Sigmoid colon (tissue), 4 donors: ENCODE measurements at regions not wholly inside any gene's neighbourhood (a gene's known extent, or its start where the extent isn't known, plus 50 kb on each side); places are given as distances from the start of the nearest gene placed in this dataset.

Source experiments
- CTCF ChIP-seq, 4 experiments: fragments of 450-650 bp in 3 of 4; fragments of 200-600 bp in 1 of 4; IDR thresholded peaks; one replicate each; pipeline ENCODE4 v1.5.1; 2016 to 2019; ENCODE audit warnings: antibody characterized with exemption in 4 of 4, mild to moderate bottlenecking in 3 of 4, moderate library complexity in 2 of 4
- EP300 ChIP-seq, 4 donors: sonication (generic); formaldehyde crosslinking; IDR thresholded peaks; one replicate each; pipeline ENCODE4 v1.6.1; 2017; ENCODE audit warnings: antibody characterized with exemption in 4 of 4
- POLR2A ChIP-seq, 2 donors: fragments of 450-650 bp; IDR thresholded peaks; one replicate each; pipeline ENCODE4 v1.6.1; 2016; ENCODE audit warnings: antibody characterized with exemption in 2 of 2, mild to moderate bottlenecking in 2 of 2, moderate library complexity in 2 of 2

DNA sequence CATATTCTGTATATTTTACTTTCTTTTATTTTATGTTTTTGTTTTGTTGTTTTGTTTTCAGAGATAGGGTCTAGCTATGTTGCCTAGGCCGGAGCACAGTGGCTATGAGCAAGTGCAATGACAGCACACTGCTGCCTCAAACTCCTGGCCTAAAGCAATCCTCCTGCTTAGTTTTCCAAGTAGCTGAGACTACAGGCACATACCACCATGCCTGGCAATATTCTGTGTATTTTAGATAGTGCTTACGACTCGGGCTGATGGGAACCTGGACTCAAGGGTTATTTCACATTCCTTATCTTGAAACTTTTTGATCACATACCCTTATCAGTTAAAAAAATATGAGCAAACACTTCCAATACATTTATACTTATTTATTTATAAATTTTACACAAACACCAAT is 119.0 kb upstream of the STARD4 start:
- TF ChIP-seq CTCF (IDR thresholded peaks at IDR 0.05), result no peak
- no peak for TF ChIP-seq POLR2A (IDR thresholded peaks at IDR 0.05)
- no peak for TF ChIP-seq EP300 (IDR thresholded peaks at IDR 0.05)
